HCT116 (cell line): ENCODE measurements at regions not wholly inside any gene's neighbourhood (a gene's known extent, or its start where the extent isn't known, plus 50 kb on each side); places are given as distances from the start of the nearest gene placed in this dataset.

Source experiments
- ATAC-seq: fragments of 200-7000 bp; cut with Tn5 transposase; 2 replicates; pipeline ENCODE4 v1.9.1; 2020; ENCODE audit warnings: mild to moderate bottlenecking, moderate library complexity
- BruUV-seq: library from RNA; stranded (reverse); fragments of 400-500 nt; replicated peaks from 2 replicates; lab custom pipeline; 2021; lab: Mats Ljungman, UMichigan
- CTCF ChIA-PET: fragments of 300-600 bp; sonication (Branson Sonifier 250); formaldehyde crosslinking; loops from one replicate; lab custom pipeline; 2021; ENCODE audit warnings: antibody characterized with exemption; lab: Charles Lee
- POLR2A ChIA-PET: fragments of 300-600, 350-600 bp; sonication (Branson Sonifier 250); formaldehyde crosslinking; loops from one replicate; lab custom pipeline; 2021; ENCODE audit warnings: antibody characterized with exemption; lab: Charles Lee
- RAD21 ChIA-PET, 2 experiments: fragments of 300-600 bp; sonication (Branson Sonifier 250); formaldehyde crosslinking; loops; one replicate each; lab custom pipeline; 2023; ENCODE audit warnings: low total read pairs in 2 of 2; ENCODE audit not compliant: uncharacterized antibody in 2 of 2, unreplicated experiment in 2 of 2, low non-redundant PET in 1 of 2; lab: Charles Lee
- DNase-seq: peaks from one replicate; pipeline ENCODE4 v3.0.0-alpha.2; 2010; ENCODE audit warnings: low read depth, low spot score
- H2AFZ ChIP-seq: fragments of 200-600 bp; shearing (Covaris generic), sonication (generic); 2 replicates; pipeline ENCODE4 v1.6.1; 2017; ENCODE audit warnings: low read depth, mixed run types, mixed read lengths, antibody characterized with exemption, low read length; ENCODE audit not compliant: poor library complexity, severe bottlenecking
- H3K27ac ChIP-seq: 2 replicates; pipeline ENCODE4 v1.5.1; 2012; ENCODE audit warnings: low read depth, low read length
- H3K27me3 ChIP-seq: fragments of 200-600 bp; sonication (generic); 2 replicates; pipeline ENCODE4 v1.6.1; 2016; ENCODE audit warnings: mixed run types, low read length, mixed read lengths; ENCODE audit not compliant: insufficient read depth
- H3K36me3 ChIP-seq, 2 experiments: fragments of 200-500 bp in 1 of 2; fragments of 200-600 bp in 1 of 2; sonication (Bioruptor generic) in 1 of 2; sonication (generic) in 1 of 2; 2 replicates each; pipeline versions ENCODE4 v1.5.1 to v1.6.1; 2014 to 2016; ENCODE audit warnings: low read length in 2 of 2, inconsistent platforms in 1 of 2, mixed read lengths in 1 of 2, mixed run types in 1 of 2; ENCODE audit not compliant: insufficient read depth in 2 of 2, control insufficient read depth in 1 of 2
- H3K4me1 ChIP-seq, 2 experiments: fragments of 200-600 bp in 1 of 2; sonication (generic) in 1 of 2; 2 replicates each; pipeline versions ENCODE4 v1.5.1 to v1.6.1; 2012 to 2017; ENCODE audit warnings: low read length in 2 of 2, inconsistent platforms in 1 of 2, mild to moderate bottlenecking in 1 of 2, mixed read lengths in 1 of 2, mixed run types in 1 of 2, moderate library complexity in 1 of 2; ENCODE audit not compliant: insufficient read depth in 2 of 2, control insufficient read depth in 1 of 2
- H3K4me2 ChIP-seq: fragments of 200-600 bp; sonication (generic); 2 replicates; pipeline ENCODE4 v1.6.1; 2017; ENCODE audit warnings: mixed run types, low read length, mixed read lengths
- H3K4me3 ChIP-seq, 2 experiments: fragments of 200-600 bp in 1 of 2; sonication (generic) in 1 of 2; replicated peaks in 1 of 2; 2 replicates each; pipeline ENCODE4 v1.5.1; 2011 to 2016; ENCODE audit warnings: low read length in 2 of 2, control low read depth in 1 of 2, low read depth in 1 of 2, mild to moderate bottlenecking in 1 of 2, mixed read lengths in 1 of 2, mixed run types in 1 of 2
- H3K79me2 ChIP-seq: fragments of 200-600 bp; sonication (generic); 2 replicates; pipeline ENCODE4 v1.6.1; 2017; ENCODE audit warnings: mild to moderate bottlenecking, mixed run types, low read length, moderate library complexity, mixed read lengths; ENCODE audit not compliant: insufficient read depth
- H3K9ac ChIP-seq: fragments of 200-600 bp; sonication (generic); 2 replicates; pipeline ENCODE4 v1.6.1; 2016; ENCODE audit warnings: low read length, mixed read lengths
- H3K9me2 ChIP-seq: fragments of 200-600 bp; sonication (generic), shearing (Covaris generic); 2 replicates; pipeline ENCODE4 v1.6.1; 2017; ENCODE audit warnings: mixed run types, mild to moderate bottlenecking, moderate library complexity; ENCODE audit not compliant: insufficient read depth
- H3K9me3 ChIP-seq, 2 experiments: fragments of 200-500 bp in 1 of 2; fragments of 200-600 bp in 1 of 2; sonication (Bioruptor generic) in 1 of 2; sonication (generic) in 1 of 2; 2 replicates each; pipeline ENCODE4 v1.6.1; 2014 to 2017; ENCODE audit warnings: low read length in 2 of 2, mixed read lengths in 2 of 2, inconsistent platforms in 1 of 2, low read depth in 1 of 2, mild to moderate bottlenecking in 1 of 2, mixed run types in 1 of 2, moderate library complexity in 1 of 2; ENCODE audit not compliant: control insufficient read depth in 1 of 2, insufficient read depth in 1 of 2
- H4K20me1 ChIP-seq: fragments of 200-600 bp; sonication (generic), shearing (Covaris generic); 2 replicates; pipeline ENCODE4 v1.6.1; 2017; ENCODE audit warnings: mixed run types, mild to moderate bottlenecking, moderate library complexity; ENCODE audit not compliant: insufficient read depth
- ATF3 ChIP-seq: IDR thresholded peaks from 2 replicates; pipeline ENCODE4 v1.6.1; 2012
- CBX3 ChIP-seq: IDR thresholded peaks from 2 replicates; pipeline ENCODE4 v1.6.1; 2012; ENCODE audit warnings: low read depth
- CEBPB ChIP-seq: IDR thresholded peaks from 2 replicates; pipeline ENCODE4 v1.6.1; 2012; ENCODE audit warnings: low read depth
- CTCF ChIP-seq, 3 experiments: fragments of 200-600 bp in 1 of 3; sonication (generic) in 1 of 3; IDR thresholded peaks in 2 of 3; conservative IDR thresholded peaks in 1 of 3; 2 replicates each; pipeline ENCODE4 v1.5.1; 2012 to 2017; ENCODE audit warnings: low read depth in 2 of 3, low read length in 2 of 3, antibody characterized with exemption in 1 of 3, borderline replicate concordance in 1 of 3, control low read depth in 1 of 3, mild to moderate bottlenecking in 1 of 3, mixed read lengths in 1 of 3, mixed run types in 1 of 3, moderate library complexity in 1 of 3; ENCODE audit not compliant: insufficient read depth in 1 of 3
- EZH2 ChIP-seq: fragments of 200-600 bp; sonication (generic); IDR thresholded peaks from 2 replicates; pipeline ENCODE4 v1.6.1; 2017; ENCODE audit warnings: antibody characterized with exemption, mixed run types
- EZH2phosphoT487 ChIP-seq: fragments of 200-600 bp; IDR thresholded peaks from 2 replicates; pipeline ENCODE4 v1.6.1; 2018; ENCODE audit warnings: antibody characterized with exemption, borderline replicate concordance
- POLR2AphosphoS5 ChIP-seq: IDR thresholded peaks from 2 replicates; pipeline ENCODE4 v1.6.1; 2011; ENCODE audit warnings: mild to moderate bottlenecking, low read depth, low read length, moderate library complexity
- RAD21 ChIP-seq: IDR thresholded peaks from 2 replicates; pipeline ENCODE4 v1.6.1; 2012; ENCODE audit warnings: low read depth, mild to moderate bottlenecking
- SIN3A ChIP-seq: IDR thresholded peaks from 2 replicates; pipeline ENCODE4 v1.6.1; 2012; ENCODE audit warnings: low read depth
- SRF ChIP-seq: IDR thresholded peaks from 2 replicates; pipeline ENCODE4 v1.6.1; 2012; ENCODE audit warnings: low read depth
- ZFX ChIP-seq: fragments of 450-650 bp; IDR thresholded peaks from 2 replicates; pipeline ENCODE4 v1.6.1; 2017
- intact Hi-C: fragments of 100-400 bp; cut with micrococcal nuclease; formaldehyde crosslinking; loops from 2 replicates; pipeline ENCODE4 v1.10.0; 2022

- RAD21 ChIA-PET: no interaction called here
- Histone ChIP-seq H3K27me3 (no peaks in the 10 kb centered on the region), H3K36me3 (no peaks in the 10 kb centered on the region), H4K20me1 (no peaks in the 10 kb centered on the region), H3K4me1 (no peaks in the 10 kb centered on the region), H3K9me2 (no peaks in the 10 kb centered on the region), H3K9ac (no peak overlapping the region)
- POLR2A ChIA-PET: no interaction called here
- CTCF ChIA-PET: no interaction called here
- DNase-seq: no peak
- TF ChIP-seq SRF: no peak
- TF ChIP-seq EZH2phosphoT487: no peak
- TF ChIP-seq ZFX: no peak
- no peak for TF ChIP-seq CBX3
- no peak for TF ChIP-seq POLR2AphosphoS5
- TF ChIP-seq ATF3: no peak
- no peak for TF ChIP-seq CEBPB
- TF ChIP-seq EZH2: no peak
- TF ChIP-seq CTCF (IDR thresholded peaks at IDR 0.05 in 2 of 3, conservative IDR thresholded peaks at IDR 0.05 in 1 of 3; ENCODE audit: borderline replicate concordance in 1 of 3, insufficient read depth in 1 of 3, low read depth in 2 of 3, low read length in 2 of 3): no peak
- TF ChIP-seq RAD21: no peak
- TF ChIP-seq SIN3A: no peak
- TF ChIP-seq, all 23 proteins: peak for 0
- H3K4me3 ChIP-seq: no peak overlapping the region
- H3K4me2 ChIP-seq: no peak overlapping the region
- no peaks in the 10 kb centered on the region for H3K9me3 ChIP-seq
- no peak for ATAC-seq
- intact Hi-C loops: no loop called here
- BruUV-seq: no TSS peak
- no peak overlapping the region for H3K27ac ChIP-seq
- no peak overlapping the region for H2AFZ ChIP-seq
- H3K79me2 ChIP-seq: no peaks in the 10 kb centered on the region
These were observed 226.9 kb upstream of the ARID2 start for GRCh38 chr12:45502481-45503128.
